GM12872 (cell line): ENCODE measurements at regions not wholly inside any gene's neighbourhood (a gene's known extent, or its start where the extent isn't known, plus 50 kb on each side); places are given as distances from the start of the nearest gene placed in this dataset.
A peak's percentile ranks its signal among the peaks of the same experiment; 100 is the strongest.

ENCODE experiments used
- TF ChIP-seq, protein P1 (sequence below): IDR thresholded peaks from 3 replicates; pipeline ENCODE4 v1.5.1; 2011; ENCODE audit warnings: low read depth, mild to moderate bottlenecking, low read length, moderate library complexity; ENCODE audit not compliant: insufficient read depth

DNA sequence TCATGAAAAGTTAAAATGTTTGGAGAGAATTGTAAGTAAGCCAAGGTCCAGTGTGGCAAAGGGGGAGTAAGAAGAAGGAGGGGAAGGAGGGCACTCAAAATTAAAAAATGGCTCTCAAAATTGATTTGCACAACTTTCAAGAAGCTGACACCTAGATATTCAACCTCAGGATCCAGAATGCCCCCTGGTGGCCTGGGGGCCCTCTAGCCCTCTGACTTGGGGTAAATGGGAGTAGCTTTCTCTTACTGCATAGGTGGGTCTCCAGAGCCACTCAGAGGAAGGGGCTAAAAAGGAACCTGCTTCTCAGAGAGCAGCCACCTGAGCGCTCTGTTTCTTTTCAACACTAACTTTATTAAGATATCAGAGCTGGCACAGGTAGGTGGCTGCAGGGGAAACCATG lies 968.5 kb downstream of the BCL11A start:
- TF ChIP-seq, protein P1, sequence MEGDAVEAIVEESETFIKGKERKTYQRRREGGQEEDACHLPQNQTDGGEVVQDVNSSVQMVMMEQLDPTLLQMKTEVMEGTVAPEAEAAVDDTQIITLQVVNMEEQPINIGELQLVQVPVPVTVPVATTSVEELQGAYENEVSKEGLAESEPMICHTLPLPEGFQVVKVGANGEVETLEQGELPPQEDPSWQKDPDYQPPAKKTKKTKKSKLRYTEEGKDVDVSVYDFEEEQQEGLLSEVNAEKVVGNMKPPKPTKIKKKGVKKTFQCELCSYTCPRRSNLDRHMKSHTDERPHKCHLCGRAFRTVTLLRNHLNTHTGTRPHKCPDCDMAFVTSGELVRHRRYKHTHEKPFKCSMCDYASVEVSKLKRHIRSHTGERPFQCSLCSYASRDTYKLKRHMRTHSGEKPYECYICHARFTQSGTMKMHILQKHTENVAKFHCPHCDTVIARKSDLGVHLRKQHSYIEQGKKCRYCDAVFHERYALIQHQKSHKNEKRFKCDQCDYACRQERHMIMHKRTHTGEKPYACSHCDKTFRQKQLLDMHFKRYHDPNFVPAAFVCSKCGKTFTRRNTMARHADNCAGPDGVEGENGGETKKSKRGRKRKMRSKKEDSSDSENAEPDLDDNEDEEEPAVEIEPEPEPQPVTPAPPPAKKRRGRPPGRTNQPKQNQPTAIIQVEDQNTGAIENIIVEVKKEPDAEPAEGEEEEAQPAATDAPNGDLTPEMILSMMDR: peak; percentile 56

DNA sequence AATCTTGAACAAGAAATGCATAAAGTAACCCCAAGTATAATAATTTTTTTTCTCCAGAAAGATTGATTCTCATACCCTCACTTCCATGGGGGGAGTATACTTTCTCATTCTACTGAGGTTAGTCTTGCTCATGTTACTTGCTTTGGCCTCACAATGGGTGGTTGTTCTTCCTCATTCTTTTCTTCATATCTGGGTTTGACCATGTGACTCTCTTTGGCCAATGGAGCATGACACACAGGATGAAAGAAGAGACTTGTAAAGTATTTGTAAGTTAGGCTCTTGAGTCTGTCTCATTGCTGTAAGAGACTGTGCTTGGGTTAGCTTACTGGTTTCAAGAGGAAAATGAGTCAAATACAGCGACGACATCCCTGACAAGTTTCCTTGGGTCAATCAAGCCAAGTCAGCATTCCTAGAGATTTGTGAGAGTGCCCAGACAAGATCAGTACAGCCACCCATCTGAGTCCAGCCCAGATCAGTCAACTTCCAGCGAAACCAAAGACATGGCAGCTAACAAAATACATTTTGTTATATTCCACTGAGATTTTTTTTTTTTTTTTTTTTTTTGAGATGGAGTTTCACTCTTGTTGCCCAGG lies 970.2 kb downstream of the BCL11A start:
- TF ChIP-seq, protein P1: no peak

DNA sequence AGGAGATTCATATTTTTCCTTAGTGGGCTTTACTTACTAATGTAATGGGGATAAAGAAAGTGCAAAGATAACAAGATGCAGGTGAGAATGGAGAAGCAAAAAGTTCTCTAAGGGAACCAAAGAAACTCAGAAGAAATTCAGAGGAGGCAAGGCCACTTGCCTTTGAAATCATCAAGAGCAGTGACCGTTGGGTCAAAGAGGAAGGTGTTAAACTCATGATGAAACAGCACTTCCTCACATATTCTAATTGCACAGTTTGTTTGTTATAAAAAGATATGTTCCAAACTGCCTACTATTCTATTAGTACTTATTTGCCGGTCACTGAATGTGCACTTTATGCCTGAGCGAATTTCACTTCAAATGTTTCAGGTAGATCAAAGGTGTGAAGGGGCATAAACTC lies 975.1 kb downstream of the BCL11A start:
- TF ChIP-seq, protein P1: no peak

DNA sequence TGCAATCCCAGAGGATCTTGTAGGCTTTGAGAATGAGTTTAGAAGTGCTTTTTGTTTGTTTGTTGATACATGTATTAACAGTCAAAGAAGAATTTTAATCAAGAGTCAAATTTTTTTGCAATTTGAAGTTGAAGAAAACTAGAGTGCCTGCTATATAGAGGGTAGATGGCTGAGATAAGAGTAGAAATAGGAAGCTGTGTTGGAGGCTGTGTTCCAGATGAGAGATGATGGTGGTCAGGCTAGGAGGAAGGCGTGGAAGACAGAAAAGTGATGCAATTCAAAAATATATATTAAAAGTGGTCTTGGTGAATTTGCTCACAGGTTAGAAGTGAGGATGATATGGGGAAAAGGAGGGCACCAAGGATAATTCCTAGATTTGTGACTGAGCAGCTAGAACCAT lies 978.3 kb downstream of the BCL11A start:
- TF ChIP-seq, protein P1: no peak

DNA sequence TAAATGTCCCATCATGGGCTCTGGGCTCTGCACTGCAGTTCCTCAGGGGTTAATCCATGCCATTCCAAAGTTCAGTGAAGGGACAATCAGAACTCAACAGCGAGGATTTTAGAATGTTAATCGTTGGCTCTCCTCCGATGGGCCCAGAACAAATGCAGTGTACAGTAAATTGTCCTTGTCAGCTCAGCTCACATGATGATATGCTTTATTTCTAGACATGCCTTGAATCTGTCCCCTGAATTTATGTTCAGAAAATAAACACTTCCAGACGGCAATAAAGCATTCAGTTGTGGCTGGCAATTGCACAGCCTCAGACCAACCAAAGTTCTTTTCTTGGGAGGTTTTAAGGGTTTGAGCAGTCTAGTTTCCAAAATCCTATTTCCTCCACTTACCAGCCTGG lies 981.2 kb downstream of the BCL11A start:
- TF ChIP-seq, protein P1: no peak

DNA sequence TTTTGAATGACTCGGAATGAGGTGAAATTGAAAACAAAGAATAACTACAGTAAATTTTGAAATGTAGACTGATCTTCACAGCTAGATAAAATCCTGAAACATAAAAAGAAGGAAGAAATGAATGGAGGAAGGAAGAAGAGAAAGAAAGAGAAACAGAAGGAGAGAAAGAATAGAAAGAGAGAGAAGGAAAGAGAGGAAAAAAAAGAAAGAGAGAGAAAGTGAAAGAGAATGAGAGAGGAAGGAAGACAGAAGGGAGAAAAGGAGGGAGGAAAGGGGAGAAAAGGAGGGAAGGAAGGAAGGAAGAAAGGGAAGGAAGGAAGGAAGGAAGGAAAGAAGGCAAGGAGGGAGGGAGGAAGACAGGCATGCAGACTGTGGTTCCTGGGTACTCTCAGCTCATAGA lies 982.6 kb downstream of the BCL11A start:
- TF ChIP-seq, protein P1: no peak

DNA sequence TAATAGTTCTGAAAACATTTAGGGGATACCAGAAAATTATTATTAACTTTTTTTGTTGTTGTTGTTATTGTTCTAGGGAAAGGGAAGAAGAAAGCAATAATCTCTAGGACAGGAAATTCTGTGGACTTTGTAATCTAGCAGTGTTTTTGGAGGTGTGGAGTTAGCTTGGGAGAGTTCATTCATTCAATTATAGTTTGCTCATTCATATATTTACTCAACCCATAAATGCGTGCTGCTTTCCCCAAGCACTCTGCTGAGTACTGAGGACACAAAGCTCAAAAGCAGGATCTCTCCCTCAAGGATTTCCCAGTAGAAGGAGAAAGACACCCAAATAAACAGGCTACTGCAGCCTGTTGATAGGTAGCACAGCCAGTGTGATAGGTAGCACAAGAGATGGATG lies 984.3 kb downstream of the BCL11A start:
- TF ChIP-seq, protein P1: no peak

DNA sequence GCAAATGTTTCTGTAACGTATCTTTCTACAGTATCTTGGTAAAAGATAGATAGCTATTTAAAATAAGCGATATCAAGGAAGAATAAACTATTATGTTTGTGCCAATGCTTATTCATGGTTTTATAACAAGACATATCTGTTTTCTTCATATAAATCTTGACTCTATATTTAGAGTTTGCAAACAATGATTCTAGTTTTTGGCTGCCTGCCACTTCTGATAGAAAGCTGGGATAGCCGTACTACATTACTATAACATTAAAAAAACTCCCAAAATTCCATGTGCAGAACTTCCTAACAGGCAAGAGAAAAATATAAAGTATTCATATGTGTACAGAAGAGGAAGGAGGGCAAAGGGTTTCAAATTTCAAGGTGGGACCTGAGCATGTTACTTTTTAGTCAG lies 985.0 kb downstream of the BCL11A start:
- TF ChIP-seq, protein P1: no peak
